ENCODE measurements at regions not wholly inside any gene's neighbourhood (a gene's known extent, or its start where the extent isn't known, plus 50 kb on each side); places are given as distances from the start of the nearest gene placed in this dataset.
"Not testable (repeated sequence)": the region's sequence is repeated elsewhere in the genome, so short reads cannot be mapped to it uniquely, and the experiment has no call there.

- no peaks in the 10 kb centered on the region for H3K9me3 ChIP-seq
- no peak overlapping the region for H3K27ac ChIP-seq
- no peak for TF ChIP-seq CTCF (IDR thresholded peaks at IDR 0.05)
- H3K4me3 ChIP-seq (ENCODE audit: low read depth in 1 of 2, low read length in 1 of 2): no peak overlapping the region
- no peaks in the 10 kb centered on the region for H3K4me1 ChIP-seq (ENCODE audit: control insufficient read depth in 1 of 2, insufficient read depth in 1 of 2, low read depth in 1 of 2, low read length in 1 of 2)
- H3K36me3 ChIP-seq: no peaks in the 10 kb centered on the region
- H3K27me3 ChIP-seq: no peaks in the 10 kb centered on the region
Observed at GRCh38 chr13:44313674-44314073, 60.0 kb upstream of the SERP2 start.

GRCh38 chr13:44314160-44314559, 59.5 kb upstream of the SERP2 start:
- H3K27ac ChIP-seq; H3K4me1 ChIP-seq (ENCODE audit: control insufficient read depth in 1 of 2, insufficient read depth in 1 of 2, low read depth in 1 of 2, low read length in 1 of 2); H3K36me3 ChIP-seq; H3K27me3 ChIP-seq; H3K4me3 ChIP-seq (ENCODE audit: low read depth in 1 of 2, low read length in 1 of 2); H3K9me3 ChIP-seq: not testable (repeated sequence)

GRCh38 chr13:44317752-44318151, 55.9 kb upstream of the SERP2 start:
- Histone ChIP-seq H3K4me1 (ENCODE audit: control insufficient read depth in 1 of 2, insufficient read depth in 1 of 2, low read depth in 1 of 2, low read length in 1 of 2) (no peaks in the 10 kb centered on the region), H3K27me3 (no peaks in the 10 kb centered on the region), H3K9me3 (no peaks in the 10 kb centered on the region), H3K27ac (no peak overlapping the region), H3K4me3 (ENCODE audit: low read depth in 1 of 2, low read length in 1 of 2) (no peak overlapping the region), H3K36me3 (no peaks in the 10 kb centered on the region)
- TF ChIP-seq CTCF (IDR thresholded peaks at IDR 0.05): no peak

GRCh38 chr13:44318161-44318560, 55.5 kb upstream of the SERP2 start:
- Histone ChIP-seq H3K4me3 (ENCODE audit: low read depth in 1 of 2, low read length in 1 of 2) (no peak overlapping the region), H3K27ac (no peak overlapping the region), H3K4me1 (ENCODE audit: control insufficient read depth in 1 of 2, insufficient read depth in 1 of 2, low read depth in 1 of 2, low read length in 1 of 2) (no peaks in the 10 kb centered on the region), H3K27me3 (no peaks in the 10 kb centered on the region), H3K9me3 (no peaks in the 10 kb centered on the region), H3K36me3 (no peaks in the 10 kb centered on the region)
- no peak for TF ChIP-seq CTCF (IDR thresholded peaks at IDR 0.05)

- Histone ChIP-seq H3K27ac (no peak overlapping the region), H3K36me3 (no peaks in the 10 kb centered on the region), H3K9me3 (no peaks in the 10 kb centered on the region), H3K27me3 (no peaks in the 10 kb centered on the region), H3K4me1 (ENCODE audit: control insufficient read depth in 1 of 2, insufficient read depth in 1 of 2, low read depth in 1 of 2, low read length in 1 of 2) (no peaks in the 10 kb centered on the region), H3K4me3 (ENCODE audit: low read depth in 1 of 2, low read length in 1 of 2) (no peak overlapping the region)
- TF ChIP-seq CTCF (IDR thresholded peaks at IDR 0.05): no peak
Observed at GRCh38 chr13:44320611-44321010, 53.0 kb upstream of the SERP2 start.

- TF ChIP-seq CTCF (IDR thresholded peaks at IDR 0.05): no peak
- Histone ChIP-seq H3K36me3 (no peaks in the 10 kb centered on the region), H3K27me3 (no peaks in the 10 kb centered on the region), H3K27ac (no peak overlapping the region), H3K9me3 (no peaks in the 10 kb centered on the region), H3K4me1 (ENCODE audit: control insufficient read depth in 1 of 2, insufficient read depth in 1 of 2, low read depth in 1 of 2, low read length in 1 of 2) (no peaks in the 10 kb centered on the region), H3K4me3 (ENCODE audit: low read depth in 1 of 2, low read length in 1 of 2) (no peak overlapping the region)
Observed at GRCh38 chr13:44321961-44322360, 51.7 kb upstream of the SERP2 start.

All from neutrophil (primary cell).